Erythroblast (primary cell): ENCODE measurements at regions not wholly inside any gene's neighbourhood (a gene's known extent, or its start where the extent isn't known, plus 50 kb on each side); places are given as distances from the start of the nearest gene placed in this dataset.

ENCODE experiments used
- GATA1 ChIP-seq: IDR thresholded peaks from 2 replicates; pipeline ENCODE4 v1.6.1; 2011; ENCODE audit warnings: low read depth, mild to moderate bottlenecking, control low read depth, low read length, moderate library complexity
- POLR2A ChIP-seq: IDR thresholded peaks from 2 replicates; pipeline ENCODE4 v1.6.1; 2011; ENCODE audit warnings: mild to moderate bottlenecking, low read length

GRCh38 chr7:118033273-118033672, 150.7 kb upstream of the LSM8 start:
- TF ChIP-seq POLR2A: no peak
- TF ChIP-seq GATA1: no peak
